ENCODE measurements at regions not wholly inside any gene's neighbourhood (a gene's known extent, or its start where the extent isn't known, plus 50 kb on each side); places are given as distances from the start of the nearest gene placed in this dataset.

DNA sequence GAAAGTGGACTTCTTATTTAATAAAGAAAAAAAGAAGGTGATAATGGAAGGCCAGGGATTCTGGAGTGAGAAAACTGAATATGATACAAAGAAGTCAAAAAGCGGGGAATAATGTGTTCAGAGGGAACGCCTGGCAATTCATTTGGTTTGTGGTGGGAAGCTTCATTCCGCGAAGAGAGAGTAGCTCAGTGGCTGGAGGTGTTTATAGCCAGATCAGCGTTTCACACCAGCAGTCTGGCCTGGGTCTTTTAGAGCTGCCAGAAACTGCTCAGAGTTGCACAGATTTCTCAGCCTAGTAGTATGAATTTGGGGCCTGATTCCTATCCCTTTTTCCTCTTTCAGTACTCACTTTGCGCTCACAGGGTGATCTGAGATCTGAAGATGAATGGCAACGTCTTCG, 67.8 kb upstream of the IPO9 start:
- TF ChIP-seq, protein P1, sequence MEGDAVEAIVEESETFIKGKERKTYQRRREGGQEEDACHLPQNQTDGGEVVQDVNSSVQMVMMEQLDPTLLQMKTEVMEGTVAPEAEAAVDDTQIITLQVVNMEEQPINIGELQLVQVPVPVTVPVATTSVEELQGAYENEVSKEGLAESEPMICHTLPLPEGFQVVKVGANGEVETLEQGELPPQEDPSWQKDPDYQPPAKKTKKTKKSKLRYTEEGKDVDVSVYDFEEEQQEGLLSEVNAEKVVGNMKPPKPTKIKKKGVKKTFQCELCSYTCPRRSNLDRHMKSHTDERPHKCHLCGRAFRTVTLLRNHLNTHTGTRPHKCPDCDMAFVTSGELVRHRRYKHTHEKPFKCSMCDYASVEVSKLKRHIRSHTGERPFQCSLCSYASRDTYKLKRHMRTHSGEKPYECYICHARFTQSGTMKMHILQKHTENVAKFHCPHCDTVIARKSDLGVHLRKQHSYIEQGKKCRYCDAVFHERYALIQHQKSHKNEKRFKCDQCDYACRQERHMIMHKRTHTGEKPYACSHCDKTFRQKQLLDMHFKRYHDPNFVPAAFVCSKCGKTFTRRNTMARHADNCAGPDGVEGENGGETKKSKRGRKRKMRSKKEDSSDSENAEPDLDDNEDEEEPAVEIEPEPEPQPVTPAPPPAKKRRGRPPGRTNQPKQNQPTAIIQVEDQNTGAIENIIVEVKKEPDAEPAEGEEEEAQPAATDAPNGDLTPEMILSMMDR (IDR thresholded peaks at IDR 0.05), result no peak
- TF ChIP-seq ZFX (IDR thresholded peaks at IDR 0.05; ENCODE audit: borderline replicate concordance), result no peak

Data from 22Rv1 (cell line).